ENCODE measurements at regions not wholly inside any gene's neighbourhood (a gene's known extent, or its start where the extent isn't known, plus 50 kb on each side); places are given as distances from the start of the nearest gene placed in this dataset.

DNA sequence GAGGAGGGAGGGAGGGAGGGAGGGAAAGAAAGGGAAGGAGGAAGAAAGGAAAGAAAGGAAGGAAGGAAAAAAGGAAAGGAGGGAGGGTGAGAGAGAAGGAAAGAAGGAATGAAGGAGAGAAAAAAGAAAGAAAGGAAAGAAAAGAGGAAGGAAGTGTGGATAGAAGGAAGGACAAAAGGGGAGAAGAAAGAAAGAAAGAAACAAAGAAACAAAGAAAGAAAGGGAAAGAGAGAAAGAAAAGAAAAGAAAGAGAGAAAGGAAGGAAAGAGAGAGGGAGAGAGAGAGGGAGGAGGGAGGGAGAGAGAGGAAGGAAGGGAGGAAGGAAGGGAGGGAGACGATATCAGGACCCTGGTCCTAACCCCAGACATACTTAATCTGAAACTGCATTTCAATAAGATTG lies 146.2 kb upstream of the ZC3H11B start:
- no peak overlapping the region for H2AFZ ChIP-seq (ENCODE audit: low read length)
- no peak for TF ChIP-seq CTCF (conservative IDR thresholded peaks at IDR 0.05; ENCODE audit: low read length)
- TF ChIP-seq EZH2phosphoT487 (IDR thresholded peaks at IDR 0.05; ENCODE audit: borderline replicate concordance) = no peak
- no peaks in the 10 kb centered on the region for H3K9me3 ChIP-seq (ENCODE audit: insufficient read depth, low read depth, low read length)
- H3K4me3 ChIP-seq (ENCODE audit: low read length, poor library complexity, severe bottlenecking) = no peak overlapping the region
- no peak overlapping the region for H3K9ac ChIP-seq (ENCODE audit: low read depth, low read length, poor library complexity, severe bottlenecking)
- no peaks in the 10 kb centered on the region for H3K79me2 ChIP-seq (ENCODE audit: insufficient read depth, low read length)
- no peaks in the 10 kb centered on the region for H3F3A ChIP-seq (ENCODE audit: low read depth)
- H3K27me3 ChIP-seq (ENCODE audit: insufficient read depth, low read length, poor library complexity, severe bottlenecking) = no peaks in the 10 kb centered on the region
- H3K4me1 ChIP-seq (ENCODE audit: insufficient read depth, low read length, poor library complexity, severe bottlenecking) = no peaks in the 10 kb centered on the region
- no peak overlapping the region for H3K4me2 ChIP-seq (ENCODE audit: low read depth, low read length, poor library complexity, severe bottlenecking)
- no peaks in the 10 kb centered on the region for H4K20me1 ChIP-seq (ENCODE audit: insufficient read depth, low read length, poor library complexity, severe bottlenecking)
- no peaks in the 10 kb centered on the region for H3K36me3 ChIP-seq (ENCODE audit: insufficient read depth, low read length)
- H3K9me2 ChIP-seq (replicated peaks; ENCODE audit: low read depth, low read length) = no peaks in the 10 kb centered on the region

GRCh38 chr1:219757890-219758289 lies 145.0 kb upstream of the ZC3H11B start:
- TF ChIP-seq EZH2phosphoT487 (IDR thresholded peaks at IDR 0.05; ENCODE audit: borderline replicate concordance) (no peak), CTCF (conservative IDR thresholded peaks at IDR 0.05; ENCODE audit: low read length) (no peak)
- Histone ChIP-seq H3K27me3 (ENCODE audit: insufficient read depth, low read length, poor library complexity, severe bottlenecking) (no peaks in the 10 kb centered on the region), H3K9ac (ENCODE audit: low read depth, low read length, poor library complexity, severe bottlenecking) (no peak overlapping the region), H4K20me1 (ENCODE audit: insufficient read depth, low read length, poor library complexity, severe bottlenecking) (no peaks in the 10 kb centered on the region), H3K4me1 (ENCODE audit: insufficient read depth, low read length, poor library complexity, severe bottlenecking) (no peaks in the 10 kb centered on the region), H3F3A (ENCODE audit: low read depth) (no peaks in the 10 kb centered on the region), H3K79me2 (ENCODE audit: insufficient read depth, low read length) (no peaks in the 10 kb centered on the region), H3K36me3 (ENCODE audit: insufficient read depth, low read length) (no peaks in the 10 kb centered on the region), H3K9me3 (ENCODE audit: insufficient read depth, low read depth, low read length) (no peaks in the 10 kb centered on the region), H2AFZ (ENCODE audit: low read length) (no peak overlapping the region), H3K9me2 (replicated peaks; ENCODE audit: low read depth, low read length) (no peaks in the 10 kb centered on the region), H3K4me3 (ENCODE audit: low read length, poor library complexity, severe bottlenecking) (no peak overlapping the region), H3K4me2 (ENCODE audit: low read depth, low read length, poor library complexity, severe bottlenecking) (no peak overlapping the region)

- Histone ChIP-seq H4K20me1 (ENCODE audit: insufficient read depth, low read length, poor library complexity, severe bottlenecking) (no peaks in the 10 kb centered on the region), H3K4me2 (ENCODE audit: low read depth, low read length, poor library complexity, severe bottlenecking) (no peak overlapping the region), H2AFZ (ENCODE audit: low read length) (no peak overlapping the region), H3K36me3 (ENCODE audit: insufficient read depth, low read length) (no peaks in the 10 kb centered on the region), H3K9me3 (ENCODE audit: insufficient read depth, low read depth, low read length) (no peaks in the 10 kb centered on the region), H3K4me1 (ENCODE audit: insufficient read depth, low read length, poor library complexity, severe bottlenecking) (no peaks in the 10 kb centered on the region), H3F3A (ENCODE audit: low read depth) (no peaks in the 10 kb centered on the region), H3K27me3 (ENCODE audit: insufficient read depth, low read length, poor library complexity, severe bottlenecking) (no peaks in the 10 kb centered on the region), H3K9ac (ENCODE audit: low read depth, low read length, poor library complexity, severe bottlenecking) (no peak overlapping the region), H3K79me2 (ENCODE audit: insufficient read depth, low read length) (no peaks in the 10 kb centered on the region), H3K4me3 (ENCODE audit: low read length, poor library complexity, severe bottlenecking) (no peak overlapping the region), H3K9me2 (replicated peaks; ENCODE audit: low read depth, low read length) (no peaks in the 10 kb centered on the region)
- TF ChIP-seq CTCF (conservative IDR thresholded peaks at IDR 0.05; ENCODE audit: low read length) (no peak), EZH2phosphoT487 (IDR thresholded peaks at IDR 0.05; ENCODE audit: borderline replicate concordance) (no peak)
Observed at GRCh38 chr1:219755234-219755633, 142.3 kb upstream of the ZC3H11B start.
